H9 (cell line): ENCODE measurements at regions not wholly inside any gene's neighbourhood (a gene's known extent, or its start where the extent isn't known, plus 50 kb on each side); places are given as distances from the start of the nearest gene placed in this dataset.

Source experiments
- DNase-seq: peaks from one replicate; pipeline ENCODE4 v3.0.0-alpha.2; 2017
- H2AFZ ChIP-seq: one replicate; pipeline ENCODE4 v1.6.1; 2013; ENCODE audit warnings: mild to moderate bottlenecking, low read length, control low read depth, moderate library complexity
- H2AK5ac ChIP-seq: 2 replicates; pipeline ENCODE4 v1.6.1; 2013; ENCODE audit warnings: low read length, control low read depth, mixed read lengths; ENCODE audit not compliant: insufficient read length
- H2BK120ac ChIP-seq: one replicate; pipeline ENCODE4 v1.6.1; 2013; ENCODE audit warnings: low read depth, mild to moderate bottlenecking, low read length, control low read depth, inconsistent platforms; ENCODE audit not compliant: poor library complexity, severe bottlenecking
- H2BK12ac ChIP-seq: 2 replicates; pipeline ENCODE4 v1.6.1; 2013; ENCODE audit warnings: low read length, control low read depth, mixed read lengths, low read depth; ENCODE audit not compliant: insufficient read length
- H2BK15ac ChIP-seq: 2 replicates; pipeline ENCODE4 v1.6.1; 2013; ENCODE audit warnings: low read depth, low read length, control low read depth
- H2BK20ac ChIP-seq: one replicate; pipeline ENCODE4 v1.6.1; 2013; ENCODE audit warnings: low read depth, mild to moderate bottlenecking, low read length, control low read depth, inconsistent platforms; ENCODE audit not compliant: poor library complexity, severe bottlenecking
- H2BK5ac ChIP-seq: 2 replicates; pipeline ENCODE4 v1.6.1; 2013; ENCODE audit warnings: low read length, control low read depth, mixed read lengths; ENCODE audit not compliant: insufficient read length
- H3K14ac ChIP-seq: 2 replicates; pipeline ENCODE4 v1.6.1; 2013; ENCODE audit warnings: low read length, control low read depth; ENCODE audit not compliant: insufficient read depth
- H3K18ac ChIP-seq: 2 replicates; pipeline ENCODE4 v1.6.1; 2013; ENCODE audit warnings: low read depth, mild to moderate bottlenecking, mixed read lengths, low read length, control low read depth; ENCODE audit not compliant: insufficient read length
- H3K23ac ChIP-seq: 2 replicates; pipeline ENCODE4 v1.6.1; 2013; ENCODE audit warnings: low read length, control low read depth, mixed read lengths, low read depth; ENCODE audit not compliant: insufficient read length
- H3K23me2 ChIP-seq: 2 replicates; pipeline ENCODE4 v1.6.1; 2013; ENCODE audit warnings: low read depth, mild to moderate bottlenecking, mixed read lengths, low read length, control low read depth; ENCODE audit not compliant: insufficient read length, poor library complexity, severe bottlenecking
- H3K27ac ChIP-seq: 2 replicates; pipeline ENCODE4 v1.5.1; 2013; ENCODE audit warnings: low read length, control low read depth, mixed read lengths, low read depth; ENCODE audit not compliant: insufficient read length
- H3K27me3 ChIP-seq: 2 replicates; pipeline ENCODE4 v1.6.1; 2013; ENCODE audit warnings: low read length, control low read depth, inconsistent platforms; ENCODE audit not compliant: insufficient read depth
- H3K4ac ChIP-seq: 2 replicates; pipeline ENCODE4 v1.6.1; 2013; ENCODE audit warnings: low read depth, mild to moderate bottlenecking, control low read depth, inconsistent platforms, low read length, moderate library complexity
- H3K4me1 ChIP-seq: 2 replicates; pipeline ENCODE4 v1.6.1; 2013; ENCODE audit warnings: low read length, control low read depth, inconsistent platforms; ENCODE audit not compliant: insufficient read depth
- H3K4me2 ChIP-seq: 2 replicates; pipeline ENCODE4 v1.6.1; 2013; ENCODE audit warnings: low read length, control low read depth, mixed read lengths; ENCODE audit not compliant: insufficient read length, insufficient read depth
- H3K56ac ChIP-seq: 2 replicates; pipeline ENCODE4 v1.6.1; 2013; ENCODE audit warnings: low read depth, mild to moderate bottlenecking, mixed read lengths, low read length, control low read depth; ENCODE audit not compliant: insufficient read length
- H3K79me1 ChIP-seq: 2 replicates; pipeline ENCODE4 v1.6.1; 2013; ENCODE audit warnings: low read depth, mild to moderate bottlenecking, moderate library complexity, low read length, control low read depth, inconsistent platforms; ENCODE audit not compliant: insufficient read depth, poor library complexity, severe bottlenecking
- H3K79me2 ChIP-seq: 2 replicates; pipeline ENCODE4 v1.6.1; 2013; ENCODE audit warnings: low read length, control low read depth, inconsistent platforms; ENCODE audit not compliant: insufficient read depth
- H3K9ac ChIP-seq: 2 replicates; pipeline ENCODE4 v1.6.1; 2013; ENCODE audit warnings: low read length, control low read depth, mixed read lengths; ENCODE audit not compliant: insufficient read length; ENCODE audit errors: extremely low read depth
- H3K9me3 ChIP-seq: one replicate; pipeline ENCODE4 v1.6.1; 2013; ENCODE audit warnings: low read depth, low read length, inconsistent platforms; ENCODE audit not compliant: control insufficient read depth
- H3T11ph ChIP-seq: one replicate; pipeline ENCODE4 v1.6.1; 2013; ENCODE audit warnings: mild to moderate bottlenecking, low read length, control low read depth, inconsistent platforms
- H4K20me1 ChIP-seq: one replicate; pipeline ENCODE4 v1.6.1; 2013; ENCODE audit not compliant: control insufficient read depth, insufficient read length, insufficient read depth
- H4K5ac ChIP-seq: 2 replicates; pipeline ENCODE4 v1.6.1; 2013; ENCODE audit warnings: low read depth, mild to moderate bottlenecking, mixed read lengths, low read length, control low read depth; ENCODE audit not compliant: insufficient read length
- H4K8ac ChIP-seq: replicated peaks from 2 replicates; pipeline ENCODE4 v1.6.1; 2013; ENCODE audit warnings: low read length, control low read depth, mixed read lengths, low read depth; ENCODE audit not compliant: insufficient read length
- H4K91ac ChIP-seq: 2 replicates; pipeline ENCODE4 v1.6.1; 2013; ENCODE audit warnings: low read depth, mild to moderate bottlenecking, moderate library complexity, mixed read lengths, low read length, control low read depth; ENCODE audit not compliant: insufficient read length
- H3K27ac Mint-ChIP-seq, 3 experiments: 2 replicates in 2 of 3; 3 replicates in 1 of 3; pipeline ENCODE4 v1.8.0; 2020 to 2021; ENCODE audit warnings: mixed read lengths in 3 of 3, mild to moderate bottlenecking in 1 of 3, moderate library complexity in 1 of 3
- H3K27me3 Mint-ChIP-seq: 2 replicates; pipeline ENCODE4 v1.8.0; 2021; ENCODE audit warnings: low read depth, mild to moderate bottlenecking, moderate library complexity, mixed read lengths
- H3K36me3 Mint-ChIP-seq, 3 experiments: 2 replicates in 2 of 3; 3 replicates in 1 of 3; pipeline ENCODE4 v1.8.0; 2020 to 2021; ENCODE audit warnings: low read depth in 3 of 3, mixed read lengths in 3 of 3; ENCODE audit not compliant: insufficient read depth in 1 of 3
- H3K4me1 Mint-ChIP-seq, 2 experiments: 2 replicates each; pipeline ENCODE4 v1.8.0; 2020; ENCODE audit warnings: mixed read lengths in 2 of 2
- H3K4me3 Mint-ChIP-seq, 2 experiments: 2 replicates in 1 of 2; 3 replicates in 1 of 2; pipeline ENCODE4 v1.8.0; 2020 to 2021; ENCODE audit warnings: mild to moderate bottlenecking in 2 of 2, mixed read lengths in 2 of 2, moderate library complexity in 1 of 2
- H3K9me3 Mint-ChIP-seq, 2 experiments: 2 replicates in 1 of 2; 3 replicates in 1 of 2; pipeline ENCODE4 v1.8.0; 2020; ENCODE audit warnings: mild to moderate bottlenecking in 2 of 2, mixed read lengths in 2 of 2, moderate library complexity in 1 of 2
- WGBS: extraction: QIAGEN DNeasy Blood & Tissue Kit; methylation state at CpG from one replicate; pipeline ENCODE4 v1.1.7; 2013; ENCODE audit warnings: missing lambda C conversion rate, low lambda C conversion rate, mixed read lengths; ENCODE audit not compliant: insufficient read length; ENCODE audit errors: extremely low coverage; 5-methylcytosine and 5-hydroxymethylcytosine counted together
- TF ChIP-seq, protein P1 (sequence below): fragments of 200-600 bp; sonication (generic); conservative IDR thresholded peaks from 3 replicates; pipeline ENCODE4 v1.8.0; 2021; ENCODE audit warnings: antibody characterized with exemption, mild to moderate bottlenecking

DNA sequence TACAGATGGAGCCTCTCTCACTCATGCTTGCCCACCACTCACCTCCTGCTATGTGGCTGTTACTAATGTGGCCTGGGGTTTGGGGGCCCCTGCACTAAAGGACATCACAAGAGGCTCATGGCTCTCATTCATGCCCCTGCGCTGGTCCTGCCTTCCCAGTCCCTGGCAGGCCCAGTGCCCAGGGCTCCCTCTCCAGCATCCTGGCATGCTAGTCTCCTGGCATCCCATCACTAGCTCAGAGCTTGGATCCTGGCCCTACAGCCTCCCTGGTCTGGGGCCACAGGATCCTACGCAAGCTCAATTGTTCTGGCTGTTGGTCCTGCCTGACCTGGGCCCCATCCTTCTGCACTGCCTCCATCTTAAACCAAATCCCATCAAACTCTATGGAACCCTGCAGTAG, 685.4 kb downstream of the PTPRU start:
- Histone ChIP-seq H3K9ac (no peak overlapping the region), H4K8ac (no peak overlapping the region), H2BK120ac (no peak overlapping the region), H4K91ac (no peak overlapping the region), H3K27ac (no peak overlapping the region), H3K9me3 (no peaks in the 10 kb centered on the region), H3T11ph (no peak overlapping the region), H3K4me1 (peaks cover 7% of the 10 kb centered on the region), H2AFZ (no peak overlapping the region), H3K14ac (no peak overlapping the region), H3K79me2 (no peaks in the 10 kb centered on the region), H4K5ac (no peak overlapping the region), H3K79me1 (no peaks in the 10 kb centered on the region), H2BK20ac (no peak overlapping the region), H2BK15ac (no peak overlapping the region), H3K23me2 (no peaks in the 10 kb centered on the region), H3K27me3 (no peaks in the 10 kb centered on the region), H3K56ac (no peak overlapping the region), H3K18ac (no peak overlapping the region), H2AK5ac (no peak overlapping the region), H2BK5ac (no peak overlapping the region), H3K4ac (no peak overlapping the region), H3K23ac (no peak overlapping the region), H2BK12ac (no peak overlapping the region), H4K20me1 (no peaks in the 10 kb centered on the region), H3K4me2 (no peak overlapping the region)
- no CpG with 5 or more reads among the region's 2 CpGs for WGBS
- Mint-ChIP-seq H3K36me3 (no peaks in the 10 kb centered on the region; a peak in 2 of 7 replicates), H3K9me3 (no peaks in the 10 kb centered on the region; a peak in 2 of 5 replicates), H3K27ac (peak overlapping the region in 1 of 3 experiments; percentile 26; a peak in 2 of 7 replicates), H3K4me3 (no peak overlapping the region), H3K4me1 (peaks cover 48 to 59% of the 10 kb centered on the region in 2 experiments), H3K27me3 (peaks cover 2% of the 10 kb centered on the region)
- DNase-seq = no peak
- TF ChIP-seq, protein P1, sequence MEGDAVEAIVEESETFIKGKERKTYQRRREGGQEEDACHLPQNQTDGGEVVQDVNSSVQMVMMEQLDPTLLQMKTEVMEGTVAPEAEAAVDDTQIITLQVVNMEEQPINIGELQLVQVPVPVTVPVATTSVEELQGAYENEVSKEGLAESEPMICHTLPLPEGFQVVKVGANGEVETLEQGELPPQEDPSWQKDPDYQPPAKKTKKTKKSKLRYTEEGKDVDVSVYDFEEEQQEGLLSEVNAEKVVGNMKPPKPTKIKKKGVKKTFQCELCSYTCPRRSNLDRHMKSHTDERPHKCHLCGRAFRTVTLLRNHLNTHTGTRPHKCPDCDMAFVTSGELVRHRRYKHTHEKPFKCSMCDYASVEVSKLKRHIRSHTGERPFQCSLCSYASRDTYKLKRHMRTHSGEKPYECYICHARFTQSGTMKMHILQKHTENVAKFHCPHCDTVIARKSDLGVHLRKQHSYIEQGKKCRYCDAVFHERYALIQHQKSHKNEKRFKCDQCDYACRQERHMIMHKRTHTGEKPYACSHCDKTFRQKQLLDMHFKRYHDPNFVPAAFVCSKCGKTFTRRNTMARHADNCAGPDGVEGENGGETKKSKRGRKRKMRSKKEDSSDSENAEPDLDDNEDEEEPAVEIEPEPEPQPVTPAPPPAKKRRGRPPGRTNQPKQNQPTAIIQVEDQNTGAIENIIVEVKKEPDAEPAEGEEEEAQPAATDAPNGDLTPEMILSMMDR = no peak
